Activated CD8-positive, alpha-beta T cell treated with anti-CD3 and anti-CD28 coated beads, Interleukin-2, amount 10 ng/mL, durations not matched to agents 7 days and 5 days (primary cell): ENCODE measurements at regions not wholly inside any gene's neighbourhood (a gene's known extent, or its start where the extent isn't known, plus 50 kb on each side); places are given as distances from the start of the nearest gene placed in this dataset.
"Not testable (repeated sequence)": the region's sequence is repeated elsewhere in the genome, so short reads cannot be mapped to it uniquely, and the experiment has no call there.

Source experiments
- ATAC-seq: fragments of 150-1000 bp; cut with Tn5 transposase; one replicate; pipeline ENCODE4 v1.10.0; 2021; ENCODE audit warnings: moderate library complexity
- CTCF ChIA-PET: fragments of 350-600 bp; sonication (Branson Sonifier 250); formaldehyde crosslinking; loops from one replicate; lab custom pipeline; 2021; ENCODE audit warnings: antibody characterized with exemption; lab: Charles Lee
- POLR2A ChIA-PET: fragments of 350-600 bp; sonication (Branson Sonifier 250); formaldehyde crosslinking; loops from one replicate; lab custom pipeline; 2021; ENCODE audit warnings: antibody characterized with exemption; lab: Charles Lee
- DNase-seq: peaks from one replicate; pipeline ENCODE4 v3.0.0-alpha.2; 2020
- H3K27ac Mint-ChIP-seq: one replicate; pipeline ENCODE4 v1.8.0; 2021; ENCODE audit warnings: mild to moderate bottlenecking, mixed read lengths
- H3K27me3 Mint-ChIP-seq: one replicate; pipeline ENCODE4 v1.8.0; 2021; ENCODE audit warnings: low read depth, mixed read lengths
- H3K36me3 Mint-ChIP-seq: one replicate; pipeline ENCODE4 v1.8.0; 2021; ENCODE audit warnings: low read depth, mixed read lengths
- H3K4me1 Mint-ChIP-seq: one replicate; pipeline ENCODE4 v1.8.0; 2021; ENCODE audit warnings: low read depth, mixed read lengths
- H3K4me3 Mint-ChIP-seq: one replicate; pipeline ENCODE4 v1.8.0; 2021; ENCODE audit warnings: mild to moderate bottlenecking, mixed read lengths
- H3K9me3 Mint-ChIP-seq: one replicate; pipeline ENCODE4 v1.8.0; 2022; ENCODE audit warnings: mixed read lengths; ENCODE audit not compliant: insufficient read depth

GRCh38 chr6:81073318-81073717 is 679.2 kb downstream of the TENT5A start:
- DNase-seq (no peak), ATAC-seq (no peak)
- H3K4me3 Mint-ChIP-seq: no peak overlapping the region
- H3K36me3 Mint-ChIP-seq: no peaks in the 10 kb centered on the region
- no peaks in the 10 kb centered on the region for H3K27me3 Mint-ChIP-seq
- no peaks in the 10 kb centered on the region for H3K4me1 Mint-ChIP-seq
- no peak overlapping the region for H3K27ac Mint-ChIP-seq
- no peaks in the 10 kb centered on the region for H3K9me3 Mint-ChIP-seq
- ChIA-PET CTCF (no interaction called here), POLR2A (no interaction called here)

GRCh38 chr6:81071121-81071520 is 681.4 kb downstream of the TENT5A start:
- Mint-ChIP-seq H3K9me3 (no peaks in the 10 kb centered on the region), H3K36me3 (no peaks in the 10 kb centered on the region), H3K4me3 (no peak overlapping the region), H3K27ac (no peak overlapping the region), H3K4me1 (no peaks in the 10 kb centered on the region), H3K27me3 (no peaks in the 10 kb centered on the region)
- ChIA-PET POLR2A (no interaction called here), CTCF (no interaction called here)
- ATAC-seq (no peak), DNase-seq (no peak)

GRCh38 chr6:81067057-81067456 is 685.4 kb downstream of the TENT5A start:
- H3K27me3 Mint-ChIP-seq: no peaks in the 10 kb centered on the region
- no peak overlapping the region for H3K4me3 Mint-ChIP-seq
- ChIA-PET CTCF (no interaction called here), POLR2A (no interaction called here)
- ATAC-seq (no peak), DNase-seq (no peak)
- H3K27ac Mint-ChIP-seq: no peak overlapping the region
- no peaks in the 10 kb centered on the region for H3K4me1 Mint-ChIP-seq
- no peaks in the 10 kb centered on the region for H3K36me3 Mint-ChIP-seq
- no peaks in the 10 kb centered on the region for H3K9me3 Mint-ChIP-seq

GRCh38 chr6:81063891-81064290 is 688.6 kb downstream of the TENT5A start:
- CTCF ChIA-PET: no interaction called here
- no peak for ATAC-seq

GRCh38 chr6:81054036-81054435 is 698.4 kb downstream of the TENT5A start:
- ATAC-seq: no peak
- Mint-ChIP-seq H3K4me1 (no peaks in the 10 kb centered on the region), H3K27me3 (no peaks in the 10 kb centered on the region), H3K27ac (no peak overlapping the region), H3K36me3 (no peaks in the 10 kb centered on the region), H3K4me3 (no peak overlapping the region), H3K9me3 (no peaks in the 10 kb centered on the region)
- CTCF ChIA-PET: no interaction called here
- POLR2A ChIA-PET: no interaction called here
- DNase-seq: no peak

More at GRCh38 chr6:81063891-81064290, 688.6 kb downstream of the TENT5A start:
- Mint-ChIP-seq H3K9me3 (no peaks in the 10 kb centered on the region), H3K4me3 (no peak overlapping the region), H3K27ac (no peak overlapping the region), H3K27me3 (no peaks in the 10 kb centered on the region), H3K4me1 (no peaks in the 10 kb centered on the region), H3K36me3 (no peaks in the 10 kb centered on the region)
- POLR2A ChIA-PET: no interaction called here
- no peak for DNase-seq

- H3K4me1 Mint-ChIP-seq: no peaks in the 10 kb centered on the region
- no peak overlapping the region for H3K4me3 Mint-ChIP-seq
- H3K36me3 Mint-ChIP-seq: no peaks in the 10 kb centered on the region
- no peaks in the 10 kb centered on the region for H3K9me3 Mint-ChIP-seq
- no peaks in the 10 kb centered on the region for H3K27me3 Mint-ChIP-seq
- ATAC-seq (no peak), DNase-seq (no peak)
- POLR2A ChIA-PET: no interaction called here
- CTCF ChIA-PET: no interaction called here
- H3K27ac Mint-ChIP-seq: no peak overlapping the region
Observed at GRCh38 chr6:81051952-81052351, 700.5 kb downstream of the TENT5A start.

- no peak for ATAC-seq
- H3K36me3 Mint-ChIP-seq: no peaks in the 10 kb centered on the region
- H3K27me3 Mint-ChIP-seq: no peaks in the 10 kb centered on the region
- H3K27ac Mint-ChIP-seq: no peak overlapping the region
- H3K4me3 Mint-ChIP-seq: no peak overlapping the region
- ChIA-PET POLR2A (no interaction called here), CTCF (no interaction called here)
- DNase-seq: no peak
- no peaks in the 10 kb centered on the region for H3K4me1 Mint-ChIP-seq
- no peaks in the 10 kb centered on the region for H3K9me3 Mint-ChIP-seq
Observed at GRCh38 chr6:81049425-81050042, 702.9 kb downstream of the TENT5A start.

GRCh38 chr6:81031416-81031815 is 721.1 kb downstream of the TENT5A start:
- POLR2A ChIA-PET: no interaction called here
- Mint-ChIP-seq H3K4me3 (no peak overlapping the region), H3K27me3 (no peaks in the 10 kb centered on the region), H3K27ac (no peak overlapping the region), H3K36me3 (no peaks in the 10 kb centered on the region), H3K4me1 (no peaks in the 10 kb centered on the region), H3K9me3 (peaks cover 7% of the 10 kb centered on the region)
- CTCF ChIA-PET: no interaction called here
- ATAC-seq (no peak), DNase-seq (no peak)

GRCh38 chr6:81026041-81026553 is 726.4 kb downstream of the TENT5A start:
- no peak overlapping the region for H3K4me3 Mint-ChIP-seq
- ATAC-seq (no peak), DNase-seq (no peak)
- no peaks in the 10 kb centered on the region for H3K36me3 Mint-ChIP-seq
- CTCF ChIA-PET: no interaction called here
- H3K9me3 Mint-ChIP-seq: peaks cover 24% of the 10 kb centered on the region
- H3K27me3 Mint-ChIP-seq: no peaks in the 10 kb centered on the region
- H3K27ac Mint-ChIP-seq: no peak overlapping the region
- POLR2A ChIA-PET: interaction anchor here (0.6 kb wide), 1 partner anchor 27 kb away, joined by 3 read pairs; no protein-coding TSS in a partner anchor
- H3K4me1 Mint-ChIP-seq: no peaks in the 10 kb centered on the region

- no peaks in the 10 kb centered on the region for H3K4me1 Mint-ChIP-seq
- peaks cover 34% of the 10 kb centered on the region for H3K9me3 Mint-ChIP-seq
- no peak for ATAC-seq
- DNase-seq: no peak
- ChIA-PET CTCF (no interaction called here), POLR2A (no interaction called here)
- H3K4me3 Mint-ChIP-seq: no peak overlapping the region
- H3K27ac Mint-ChIP-seq: no peak overlapping the region
- no peaks in the 10 kb centered on the region for H3K36me3 Mint-ChIP-seq
- no peaks in the 10 kb centered on the region for H3K27me3 Mint-ChIP-seq
Observed at GRCh38 chr6:81023709-81024108, 728.8 kb downstream of the TENT5A start.

GRCh38 chr6:81023007-81023582 is 729.4 kb downstream of the TENT5A start:
- peaks cover 34% of the 10 kb centered on the region for H3K9me3 Mint-ChIP-seq
- H3K4me3 Mint-ChIP-seq: no peak overlapping the region
- H3K27ac Mint-ChIP-seq: no peak overlapping the region
- H3K36me3 Mint-ChIP-seq: no peaks in the 10 kb centered on the region
- DNase-seq (no peak), ATAC-seq (no peak)
- POLR2A ChIA-PET: no interaction called here
- H3K27me3 Mint-ChIP-seq: no peaks in the 10 kb centered on the region
- CTCF ChIA-PET: no interaction called here
- no peaks in the 10 kb centered on the region for H3K4me1 Mint-ChIP-seq

- H3K4me1 Mint-ChIP-seq, ATAC-seq, DNase-seq, H3K27me3 Mint-ChIP-seq, H3K36me3 Mint-ChIP-seq, H3K4me3 Mint-ChIP-seq, POLR2A ChIA-PET, CTCF ChIA-PET, H3K27ac Mint-ChIP-seq: not testable (repeated sequence)
- H3K9me3 Mint-ChIP-seq: peaks cover 22% of the 10 kb centered on the region
Observed at GRCh38 chr6:81017586-81017985, 734.9 kb downstream of the TENT5A start.
